ENCODE measurements at regions not wholly inside any gene's neighbourhood (a gene's known extent, or its start where the extent isn't known, plus 50 kb on each side); places are given as distances from the start of the nearest gene placed in this dataset.

DNA sequence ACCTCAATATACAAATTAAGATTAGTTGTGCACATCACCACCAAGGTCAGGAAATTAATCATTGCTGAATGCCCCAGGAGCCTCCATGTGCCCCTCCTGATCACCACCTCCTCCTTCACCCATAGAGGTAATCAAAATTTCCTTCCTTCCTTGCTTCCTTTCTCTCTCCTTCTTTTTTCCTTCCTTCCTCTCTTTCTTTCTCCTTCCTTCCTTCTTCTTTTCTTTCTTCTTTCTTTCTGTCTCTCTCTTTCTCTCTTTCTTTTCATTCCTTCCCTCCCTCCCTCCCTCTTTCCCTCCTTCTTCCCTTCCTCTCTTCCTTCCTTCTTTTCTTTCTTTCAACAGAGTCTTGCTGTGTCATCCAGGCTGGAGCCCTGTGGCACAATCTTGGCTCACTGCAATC lies 67.9 kb upstream of the FTH1 start:
- Histone ChIP-seq H3K79me2 (ENCODE audit: insufficient read depth) (no peaks in the 10 kb centered on the region), H3F3A (ENCODE audit: insufficient read depth) (no peaks in the 10 kb centered on the region), H3K9ac (no peak overlapping the region), H3K9me2 (ENCODE audit: insufficient read depth) (no peaks in the 10 kb centered on the region), H2AFZ (no peak overlapping the region), H3K27ac (no peak overlapping the region), H3K4me2 (ENCODE audit: unreplicated experiment) (no peak overlapping the region), H3K4me1 (ENCODE audit: insufficient read depth) (no peaks in the 10 kb centered on the region), H3K4me3 (no peak overlapping the region), H3K36me3 (ENCODE audit: low read depth) (no peaks in the 10 kb centered on the region), H3K27me3 (replicated peaks; ENCODE audit: insufficient read depth) (no peaks in the 10 kb centered on the region), H3K9me3 (ENCODE audit: low read depth) (no peaks in the 10 kb centered on the region), H4K20me1 (ENCODE audit: insufficient read depth) (no peaks in the 10 kb centered on the region)
- in situ Hi-C loops (cut with MboI), result no loop called here
- TF ChIP-seq EZH2 (IDR thresholded peaks at IDR 0.05; ENCODE audit: insufficient read depth, poor library complexity, severe bottlenecking) (no peak), EZH2phosphoT487 (IDR thresholded peaks at IDR 0.05; ENCODE audit: insufficient read depth, low read depth) (no peak)
- DNase-seq, result no peak

DNA sequence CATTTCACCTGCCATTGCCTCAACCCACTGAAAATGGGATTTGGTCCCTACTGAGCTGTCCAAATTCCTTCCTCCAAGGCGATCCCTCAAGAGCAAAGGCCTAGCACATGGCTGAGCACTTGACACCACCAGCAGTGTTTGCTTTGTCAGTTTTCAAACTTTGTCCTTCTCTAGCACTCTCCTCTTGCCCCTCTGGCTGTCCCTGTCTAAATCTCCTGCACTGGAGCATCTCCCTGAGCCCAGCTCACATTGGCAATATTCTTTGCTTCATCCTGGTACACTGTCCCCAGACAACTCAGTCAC lies 66.6 kb upstream of the FTH1 start:
- no peak for DNase-seq
- Histone ChIP-seq H3K4me2 (ENCODE audit: unreplicated experiment) (no peak overlapping the region), H2AFZ (no peak overlapping the region), H3F3A (ENCODE audit: insufficient read depth) (no peaks in the 10 kb centered on the region), H3K27me3 (replicated peaks; ENCODE audit: insufficient read depth) (no peaks in the 10 kb centered on the region), H4K20me1 (ENCODE audit: insufficient read depth) (no peaks in the 10 kb centered on the region), H3K9ac (no peak overlapping the region), H3K9me3 (ENCODE audit: low read depth) (no peaks in the 10 kb centered on the region), H3K79me2 (ENCODE audit: insufficient read depth) (no peaks in the 10 kb centered on the region), H3K36me3 (ENCODE audit: low read depth) (no peaks in the 10 kb centered on the region), H3K27ac (no peak overlapping the region), H3K4me1 (ENCODE audit: insufficient read depth) (no peaks in the 10 kb centered on the region), H3K4me3 (no peak overlapping the region), H3K9me2 (ENCODE audit: insufficient read depth) (no peaks in the 10 kb centered on the region)
- WGBS, 2 experiments (ENCODE audit: low coverage in 1 of 2, low lambda C conversion rate in 2 of 2, missing lambda C conversion rate in 2 of 2), result 77 to 80% methylated on average over 1 of the region's 1 CpG
- TF ChIP-seq EZH2 (IDR thresholded peaks at IDR 0.05; ENCODE audit: insufficient read depth, poor library complexity, severe bottlenecking) (no peak), EZH2phosphoT487 (IDR thresholded peaks at IDR 0.05; ENCODE audit: insufficient read depth, low read depth) (no peak)
- in situ Hi-C loops (cut with MboI), result no loop called here

DNA sequence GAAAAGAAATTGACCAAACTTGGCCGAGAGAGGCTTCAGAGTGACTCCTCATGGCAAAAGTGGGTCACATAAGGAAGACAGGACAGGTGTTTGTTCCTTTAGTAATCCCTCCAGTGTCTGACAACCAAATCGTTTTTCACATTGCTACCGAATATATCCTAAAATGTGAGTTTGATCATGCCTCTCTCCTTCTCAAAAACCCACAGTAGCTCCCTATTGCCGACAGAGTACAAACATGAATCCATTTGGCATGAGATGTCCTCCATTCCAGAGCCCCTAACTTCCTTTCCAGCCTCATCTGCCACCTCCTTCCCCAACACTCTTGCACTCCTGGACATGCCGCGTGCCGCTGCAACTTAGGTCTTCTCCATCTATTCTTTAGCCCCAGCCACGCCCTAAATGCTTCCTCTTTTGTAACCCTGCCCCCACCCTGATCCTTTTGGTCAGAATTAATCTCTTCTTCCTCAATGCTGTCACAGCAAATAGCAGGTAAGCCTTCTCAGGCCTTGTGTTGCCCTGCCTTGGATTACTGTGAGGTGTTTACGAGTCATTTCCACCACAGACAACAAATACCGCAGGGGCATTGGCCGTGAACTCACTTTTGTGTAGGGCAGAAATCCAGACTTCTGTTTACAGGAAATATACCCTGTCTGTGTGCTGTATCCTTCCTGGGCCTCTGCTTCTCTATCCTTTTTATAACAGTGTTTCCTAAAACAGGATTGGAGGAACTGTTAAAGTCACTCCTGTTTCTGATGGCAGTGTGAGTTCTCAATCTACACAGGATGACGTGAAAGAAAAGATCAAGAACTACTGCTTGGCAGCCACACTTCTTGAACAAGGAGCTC lies 66.0 kb upstream of the FTH1 start:
- 67% methylated on average over 12 of the region's 12 CpGs for WGBS, 2 experiments (ENCODE audit: low coverage in 1 of 2, low lambda C conversion rate in 2 of 2, missing lambda C conversion rate in 2 of 2)
- Histone ChIP-seq H4K20me1 (ENCODE audit: insufficient read depth) (no peaks in the 10 kb centered on the region), H3K9ac (no peak overlapping the region), H3K4me2 (ENCODE audit: unreplicated experiment) (no peak overlapping the region), H3K27ac (no peak overlapping the region), H3K36me3 (ENCODE audit: low read depth) (no peaks in the 10 kb centered on the region), H3K4me1 (ENCODE audit: insufficient read depth) (no peaks in the 10 kb centered on the region), H3K79me2 (ENCODE audit: insufficient read depth) (no peaks in the 10 kb centered on the region), H3K27me3 (replicated peaks; ENCODE audit: insufficient read depth) (no peaks in the 10 kb centered on the region), H3K9me3 (ENCODE audit: low read depth) (no peaks in the 10 kb centered on the region), H3K9me2 (ENCODE audit: insufficient read depth) (no peaks in the 10 kb centered on the region), H2AFZ (no peak overlapping the region), H3F3A (ENCODE audit: insufficient read depth) (no peaks in the 10 kb centered on the region), H3K4me3 (no peak overlapping the region)
- TF ChIP-seq EZH2phosphoT487 (IDR thresholded peaks at IDR 0.05; ENCODE audit: insufficient read depth, low read depth), result no peak
- TF ChIP-seq EZH2 (IDR thresholded peaks at IDR 0.05; ENCODE audit: insufficient read depth, poor library complexity, severe bottlenecking), result no peak
- in situ Hi-C loops (cut with MboI), result no loop called here
- DNase-seq, result peak; percentile 17

DNA sequence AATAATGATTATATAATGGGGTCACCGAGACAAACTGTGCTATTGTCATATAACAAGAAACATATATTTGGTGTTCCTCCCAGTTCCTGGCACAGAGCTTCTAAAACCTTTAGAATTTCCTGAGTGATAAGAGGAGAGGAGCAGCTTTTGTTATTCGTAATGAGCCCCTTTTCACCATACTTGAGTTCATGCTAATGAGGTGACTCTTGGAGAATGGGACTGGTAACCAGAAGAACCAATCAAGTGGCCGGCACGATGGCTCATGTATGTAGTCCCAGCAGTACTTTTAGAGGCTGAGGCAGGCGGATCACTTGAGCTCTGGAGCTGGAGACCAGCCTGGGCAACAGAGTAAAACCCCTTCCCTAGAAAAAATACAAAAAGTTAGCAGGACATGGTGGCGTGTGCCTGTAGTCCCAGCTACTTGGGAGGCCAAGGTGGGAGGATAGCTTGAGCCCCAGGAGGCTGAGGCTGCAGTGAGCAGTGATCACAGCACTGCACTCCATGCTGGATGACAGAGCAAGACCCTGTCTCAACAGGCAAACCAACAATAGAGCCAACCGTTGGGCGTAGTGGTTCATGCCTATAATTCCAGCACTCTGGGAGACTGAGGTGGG lies 62.7 kb upstream of the FTH1 start:
- Histone ChIP-seq H3K4me2 (ENCODE audit: unreplicated experiment) (no peak overlapping the region), H3K4me1 (ENCODE audit: insufficient read depth) (peaks cover 7% of the 10 kb centered on the region), H3K9me2 (ENCODE audit: insufficient read depth) (no peaks in the 10 kb centered on the region), H4K20me1 (ENCODE audit: insufficient read depth) (no peaks in the 10 kb centered on the region), H3K4me3 (no peak overlapping the region), H3K79me2 (ENCODE audit: insufficient read depth) (no peaks in the 10 kb centered on the region), H3F3A (ENCODE audit: insufficient read depth) (peaks cover 6% of the 10 kb centered on the region; the same call in 1 of the 2 replicates), H3K9me3 (ENCODE audit: low read depth) (no peaks in the 10 kb centered on the region), H3K27ac (no peak overlapping the region), H3K36me3 (ENCODE audit: low read depth) (no peaks in the 10 kb centered on the region), H2AFZ (no peak overlapping the region), H3K9ac (no peak overlapping the region), H3K27me3 (replicated peaks; ENCODE audit: insufficient read depth) (no peaks in the 10 kb centered on the region)
- DNase-seq, result no peak
- WGBS, 2 experiments (ENCODE audit: low coverage in 1 of 2, low lambda C conversion rate in 2 of 2, missing lambda C conversion rate in 2 of 2), result 80 to 81% methylated on average over 8 of the region's 8 CpGs
- no peak for TF ChIP-seq EZH2phosphoT487 (IDR thresholded peaks at IDR 0.05; ENCODE audit: insufficient read depth, low read depth)
- no peak for TF ChIP-seq EZH2 (IDR thresholded peaks at IDR 0.05; ENCODE audit: insufficient read depth, poor library complexity, severe bottlenecking)
- in situ Hi-C loops (cut with MboI), result no loop called here
